OCI-LY1 (cell line): ENCODE measurements at regions not wholly inside any gene's neighbourhood (a gene's known extent, or its start where the extent isn't known, plus 50 kb on each side); places are given as distances from the start of the nearest gene placed in this dataset.

Experiments used
- CTCF ChIP-seq: fragments of 200-600 bp; sonication (generic), shearing (Covaris generic); IDR thresholded peaks from 2 replicates; pipeline ENCODE4 v1.5.1; 2017; ENCODE audit warnings: mild to moderate bottlenecking, antibody characterized with exemption, low read length, moderate library complexity, mixed read lengths
- EZH2 ChIP-seq: fragments of 200-600 bp; sonication (generic), shearing (Covaris generic); IDR thresholded peaks from 2 replicates; pipeline ENCODE4 v1.8.0; 2017; ENCODE audit warnings: borderline replicate concordance, mixed run types, mild to moderate bottlenecking, antibody characterized with exemption, low read length, moderate library complexity, mixed read lengths

- TF ChIP-seq CTCF (no peak), EZH2 (no peak)
These were observed 144.6 kb upstream of the RPS23 start for GRCh38 chr5:82422751-82423181.
